Lung (tissue), 11 donors: ENCODE measurements at regions not wholly inside any gene's neighbourhood (a gene's known extent, or its start where the extent isn't known, plus 50 kb on each side); places are given as distances from the start of the nearest gene placed in this dataset.
A peak's percentile ranks its signal among the peaks of the same experiment; 100 is the strongest.

Experiments
- ATAC-seq: fragments of 200-7000 bp; cut with Tn5 transposase; one replicate; pipeline ENCODE4 v1.9.1; 2020; ENCODE audit warnings: moderate number of reproducible peaks; ENCODE audit not compliant: insufficient read depth, low FRiP score
- DNase-seq, 3 donors: peaks; one replicate each; pipeline ENCODE4 v3.0.0-alpha.2; 2013 to 2017
- H3K27ac ChIP-seq, 2 donors: one replicate each; pipeline ENCODE4 v1.5.1; 2013; ENCODE audit warnings: mild to moderate bottlenecking in 2 of 2, moderate library complexity in 2 of 2, control low read depth in 1 of 2, inconsistent platforms in 1 of 2, low read depth in 1 of 2, low read length in 1 of 2
- H3K27me3 ChIP-seq, 3 donors: one replicate each; pipeline ENCODE4 v1.5.1; 2013; ENCODE audit warnings: low read length in 2 of 3; ENCODE audit not compliant: control insufficient read depth in 3 of 3, insufficient read depth in 3 of 3
- H3K36me3 ChIP-seq, 4 donors: one replicate each; pipeline ENCODE4 v1.5.1; 2013; ENCODE audit warnings: low read length in 4 of 4, mild to moderate bottlenecking in 1 of 4, moderate library complexity in 1 of 4; ENCODE audit not compliant: control insufficient read depth in 4 of 4, insufficient read depth in 4 of 4
- H3K4me1 ChIP-seq, 5 donors: one replicate each; pipeline ENCODE4 v1.5.1; 2013; ENCODE audit warnings: low read length in 5 of 5, mild to moderate bottlenecking in 2 of 5, moderate library complexity in 1 of 5; ENCODE audit not compliant: control insufficient read depth in 5 of 5, insufficient read depth in 5 of 5
- H3K4me3 ChIP-seq: one replicate; pipeline ENCODE4 v1.5.1; 2013; ENCODE audit warnings: mild to moderate bottlenecking, control low read depth, moderate library complexity
- H3K9ac ChIP-seq, 2 donors: one replicate each; pipeline ENCODE4 v1.5.1; 2013; ENCODE audit warnings: low read length in 2 of 2, control low read depth in 1 of 2; ENCODE audit not compliant: insufficient read depth in 1 of 2
- H3K9me3 ChIP-seq, 4 donors: one replicate each; pipeline ENCODE4 v1.5.1; 2013; ENCODE audit warnings: low read length in 3 of 4, mild to moderate bottlenecking in 1 of 4, moderate library complexity in 1 of 4; ENCODE audit not compliant: control insufficient read depth in 4 of 4, insufficient read depth in 3 of 4
- CTCF ChIP-seq: IDR thresholded peaks from 2 replicates; pipeline ENCODE4 v1.5.1; 2012; ENCODE audit warnings: mild to moderate bottlenecking; ENCODE audit errors: control extremely low read depth, extremely low read depth
- WGBS, 2 donors: extraction: QIAGEN DNeasy Blood & Tissue Kit; methylation state at CpG; one replicate each; pipeline ENCODE4 v1.1.7; 2013; 5-methylcytosine and 5-hydroxymethylcytosine counted together
- donor health status: control.
- donor health status: control.
- donor health status: Bipolar disorder and iron deficiency.
- donor health status: healthy.
- donor health status: DM: yes; HTN: yes; CAD: no.

GRCh38 chr11:110366291-110366690 is 63.5 kb upstream of the FDX1 start:
- H3K9ac ChIP-seq, result no peak overlapping the region
- peak; percentile 71 for ATAC-seq
- H3K27ac ChIP-seq, result peak overlapping the region in 1 of 2 donors; percentile 27
- DNase-seq, result peak; percentile 71 to 80 (median 78)
- H3K36me3 ChIP-seq, result no peaks in the 10 kb centered on the region
- no peak for TF ChIP-seq CTCF
- WGBS, 2 donors, result 39 to 71% methylated on average over 6 of the region's 6 CpGs
- peaks cover 7 to 19% (median 13%) of the 10 kb centered on the region in 5 donors for H3K4me1 ChIP-seq
- no peaks in the 10 kb centered on the region for H3K27me3 ChIP-seq
- no peaks in the 10 kb centered on the region for H3K9me3 ChIP-seq
- no peak overlapping the region for H3K4me3 ChIP-seq

GRCh38 chr11:110367571-110367970 is 62.2 kb upstream of the FDX1 start:
- no peak for TF ChIP-seq CTCF
- Histone ChIP-seq H3K4me1 (peaks cover 7 to 19% (median 13%) of the 10 kb centered on the region in 5 donors), H3K9ac (no peak overlapping the region), H3K9me3 (no peaks in the 10 kb centered on the region), H3K4me3 (no peak overlapping the region), H3K36me3 (no peaks in the 10 kb centered on the region), H3K27me3 (no peaks in the 10 kb centered on the region), H3K27ac (no peak overlapping the region)
- ATAC-seq (no peak), DNase-seq (peak in 2 of 3 donors; percentile 18 to 22)
- WGBS, 2 donors, result 52 to 89% methylated on average over 2 of the region's 2 CpGs

GRCh38 chr11:110371084-110371483 is 58.7 kb upstream of the FDX1 start:
- Histone ChIP-seq H3K9me3 (no peaks in the 10 kb centered on the region), H3K9ac (no peak overlapping the region), H3K4me3 (no peak overlapping the region), H3K27me3 (no peaks in the 10 kb centered on the region), H3K4me1 (peaks cover 1 to 6% (median 5%) of the 10 kb centered on the region in 5 donors), H3K36me3 (no peaks in the 10 kb centered on the region), H3K27ac (no peak overlapping the region)
- WGBS, 2 donors, result 84 to 85% methylated on average over 1 of the region's 1 CpG
- no peak for ATAC-seq
- TF ChIP-seq CTCF, result no peak
- DNase-seq, result no peak

- H3K9me3 ChIP-seq, result no peaks in the 10 kb centered on the region
- H3K27ac ChIP-seq, result peak overlapping the region in 1 of 2 donors; percentile 50
- peaks cover 0 to 12% (median 0%) of the 10 kb centered on the region in 5 donors for H3K4me1 ChIP-seq
- H3K27me3 ChIP-seq, result no peaks in the 10 kb centered on the region
- TF ChIP-seq CTCF, result no peak
- 67 to 84% methylated on average over 5 of the region's 5 CpGs for WGBS, 2 donors
- no peak overlapping the region for H3K9ac ChIP-seq
- no peaks in the 10 kb centered on the region for H3K36me3 ChIP-seq
- DNase-seq (no peak), ATAC-seq (no peak)
- H3K4me3 ChIP-seq, result no peak overlapping the region
Measured at GRCh38 chr11:110373051-110373702, 56.6 kb upstream of the FDX1 start.
